Chondrocyte (in vitro differentiated cells): ENCODE measurements at regions not wholly inside any gene's neighbourhood (a gene's known extent, or its start where the extent isn't known, plus 50 kb on each side); places are given as distances from the start of the nearest gene placed in this dataset.
"Not testable (repeated sequence)": the region's sequence is repeated elsewhere in the genome, so short reads cannot be mapped to it uniquely, and the experiment has no call there.

Experiments
- DNase-seq: peaks from one replicate; pipeline ENCODE4 v3.0.0; 2021; ENCODE audit warnings: mixed read lengths, low spot score
- H3K27ac Mint-ChIP-seq: one replicate; pipeline ENCODE4 v1.8.0; 2021; ENCODE audit warnings: mild to moderate bottlenecking, moderate library complexity, mixed read lengths; ENCODE audit not compliant: unreplicated experiment
- H3K27me3 Mint-ChIP-seq: 2 replicates; pipeline ENCODE4 v1.8.0; 2021; ENCODE audit warnings: low read depth, mixed read lengths
- H3K36me3 Mint-ChIP-seq: 2 replicates; pipeline ENCODE4 v1.8.0; 2021; ENCODE audit warnings: low read depth, mixed read lengths
- H3K4me1 Mint-ChIP-seq: 2 replicates; pipeline ENCODE4 v1.8.0; 2021; ENCODE audit warnings: low read depth, mild to moderate bottlenecking, mixed read lengths
- H3K4me3 Mint-ChIP-seq: one replicate; pipeline ENCODE4 v1.8.0; 2021; ENCODE audit warnings: mild to moderate bottlenecking, moderate library complexity, mixed read lengths; ENCODE audit not compliant: unreplicated experiment
- H3K9me3 Mint-ChIP-seq: 2 replicates; pipeline ENCODE4 v1.8.0; 2021; ENCODE audit warnings: low read depth, mixed read lengths
- TF ChIP-seq, protein P1 (sequence below): fragments of 200-600 bp; sonication (generic); IDR thresholded peaks from 2 replicates; pipeline ENCODE4 v1.5.0; 2021; ENCODE audit warnings: antibody characterized with exemption, mild to moderate bottlenecking, moderate library complexity

DNA sequence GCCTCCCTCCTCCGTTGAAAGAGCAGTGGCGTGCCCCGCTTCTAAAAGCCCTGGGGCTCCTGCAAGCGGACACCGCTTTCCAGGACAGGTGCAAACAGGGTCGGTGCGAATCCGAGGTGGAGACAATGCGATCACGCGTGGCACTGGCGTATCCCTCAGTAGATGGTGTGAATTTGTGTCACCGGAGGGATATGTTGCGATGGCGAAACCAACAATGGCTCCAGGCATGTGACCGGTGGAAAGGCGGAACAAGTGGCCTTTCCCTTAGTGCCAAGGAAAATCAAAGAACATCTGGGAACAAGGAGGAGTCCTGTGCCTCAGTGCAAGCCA lies 172.0 kb upstream of the ZNF337 start:
- H3K4me1 Mint-ChIP-seq: peaks cover 14% of the 10 kb centered on the region
- peak overlapping the region; percentile 72 for H3K4me3 Mint-ChIP-seq
- not testable (repeated sequence) for H3K36me3 Mint-ChIP-seq, H3K9me3 Mint-ChIP-seq, H3K27ac Mint-ChIP-seq
- peak; percentile 79 for DNase-seq
- H3K27me3 Mint-ChIP-seq: peaks cover 15% of the 10 kb centered on the region

DNA sequence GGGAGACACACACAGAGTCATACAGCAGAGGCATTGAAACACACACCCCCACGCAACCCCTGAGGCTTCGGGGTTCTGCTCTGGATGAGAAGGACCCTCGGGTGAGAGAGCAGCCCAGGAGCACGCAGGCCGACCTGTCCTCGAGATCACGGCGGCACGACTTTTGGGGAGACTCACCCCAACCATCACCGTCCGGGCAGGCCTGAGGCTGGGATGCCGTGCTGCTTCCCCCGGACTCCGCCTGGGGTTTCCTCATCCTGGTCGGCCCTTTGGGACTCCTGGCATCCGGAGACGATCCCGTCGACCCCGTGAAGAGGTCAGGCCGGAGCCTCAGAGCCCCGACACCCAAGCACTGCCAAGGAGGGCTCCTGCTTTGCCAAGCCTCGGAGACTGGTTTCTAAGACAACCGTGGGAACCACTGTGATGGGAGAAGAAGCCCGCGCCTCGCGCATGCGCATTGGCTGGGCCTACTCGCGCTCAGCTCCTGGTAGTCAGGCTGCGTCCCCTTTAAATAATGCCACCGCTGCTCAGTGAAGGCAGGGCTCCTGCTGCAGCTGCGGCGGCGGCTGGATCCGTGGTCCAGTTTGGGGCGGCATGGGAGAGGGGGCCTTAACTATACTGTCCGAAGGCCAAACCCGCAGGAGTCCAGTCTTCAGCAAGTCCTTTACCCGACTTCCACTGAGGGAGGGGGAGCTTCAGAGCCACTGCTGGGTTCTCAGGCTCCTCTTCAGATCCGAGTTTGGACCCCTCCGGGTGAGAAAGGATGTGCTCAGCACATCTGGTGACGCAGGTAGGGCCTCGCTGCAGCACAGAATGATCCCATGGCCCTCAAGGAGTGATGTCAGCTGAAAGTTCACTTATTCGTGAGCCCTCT lies 171.4 kb upstream of the ZNF337 start:
- H3K4me3 Mint-ChIP-seq: peak overlapping the region; percentile 72
- peak; percentile 92 for DNase-seq

DNA sequence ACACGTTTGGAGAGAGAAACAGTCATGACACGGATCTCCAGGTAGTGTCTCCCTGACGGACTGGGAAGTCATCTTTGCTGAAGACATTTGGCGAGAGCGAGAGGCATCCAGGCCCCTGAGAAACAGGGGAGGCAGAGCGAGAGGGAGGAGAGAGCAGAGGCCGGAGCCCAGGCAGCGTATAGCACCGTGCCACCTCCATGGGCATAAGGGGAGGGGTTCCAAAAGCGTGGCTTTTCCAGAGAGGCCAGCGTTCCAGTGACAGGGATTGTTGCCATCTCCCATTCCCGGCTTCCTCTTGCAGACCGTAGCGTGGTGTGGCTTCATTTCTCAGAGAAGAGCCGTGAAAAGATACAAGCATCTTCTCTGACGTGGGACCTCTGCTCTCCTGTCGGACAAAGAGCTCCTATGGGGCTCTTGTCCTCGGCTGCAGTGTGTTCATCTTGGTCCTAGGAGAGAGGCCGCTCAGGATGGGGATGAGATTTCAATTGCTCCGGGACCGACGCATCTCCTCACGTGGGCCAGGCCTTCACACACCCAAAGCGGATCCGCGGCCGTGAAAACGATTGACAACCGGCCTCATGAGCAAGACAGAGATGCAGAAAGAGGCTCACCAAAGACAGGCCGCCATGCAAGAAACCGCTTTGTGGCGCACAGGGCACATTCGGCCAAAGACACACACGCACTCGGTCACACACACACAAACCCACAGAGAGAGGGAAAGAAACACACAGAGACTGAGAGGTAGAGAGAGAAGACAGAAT lies 170.5 kb upstream of the ZNF337 start:
- not testable (repeated sequence) for H3K27me3 Mint-ChIP-seq, H3K36me3 Mint-ChIP-seq, H3K9me3 Mint-ChIP-seq, H3K27ac Mint-ChIP-seq
- peak; percentile 72 for DNase-seq
- Mint-ChIP-seq H3K4me1 (peaks cover 26% of the 10 kb centered on the region), H3K4me3 (peak overlapping the region; percentile 72)

More for the DNA sequence above, 171.4 kb upstream of the ZNF337 start:
- Mint-ChIP-seq H3K27me3 (peaks cover 9% of the 10 kb centered on the region), H3K4me1 (peaks cover 18% of the 10 kb centered on the region), H3K27ac (no peak overlapping the region), H3K9me3 (no peaks in the 10 kb centered on the region), H3K36me3 (no peaks in the 10 kb centered on the region)
- TF ChIP-seq, protein P1, sequence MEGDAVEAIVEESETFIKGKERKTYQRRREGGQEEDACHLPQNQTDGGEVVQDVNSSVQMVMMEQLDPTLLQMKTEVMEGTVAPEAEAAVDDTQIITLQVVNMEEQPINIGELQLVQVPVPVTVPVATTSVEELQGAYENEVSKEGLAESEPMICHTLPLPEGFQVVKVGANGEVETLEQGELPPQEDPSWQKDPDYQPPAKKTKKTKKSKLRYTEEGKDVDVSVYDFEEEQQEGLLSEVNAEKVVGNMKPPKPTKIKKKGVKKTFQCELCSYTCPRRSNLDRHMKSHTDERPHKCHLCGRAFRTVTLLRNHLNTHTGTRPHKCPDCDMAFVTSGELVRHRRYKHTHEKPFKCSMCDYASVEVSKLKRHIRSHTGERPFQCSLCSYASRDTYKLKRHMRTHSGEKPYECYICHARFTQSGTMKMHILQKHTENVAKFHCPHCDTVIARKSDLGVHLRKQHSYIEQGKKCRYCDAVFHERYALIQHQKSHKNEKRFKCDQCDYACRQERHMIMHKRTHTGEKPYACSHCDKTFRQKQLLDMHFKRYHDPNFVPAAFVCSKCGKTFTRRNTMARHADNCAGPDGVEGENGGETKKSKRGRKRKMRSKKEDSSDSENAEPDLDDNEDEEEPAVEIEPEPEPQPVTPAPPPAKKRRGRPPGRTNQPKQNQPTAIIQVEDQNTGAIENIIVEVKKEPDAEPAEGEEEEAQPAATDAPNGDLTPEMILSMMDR: no peak

DNA sequence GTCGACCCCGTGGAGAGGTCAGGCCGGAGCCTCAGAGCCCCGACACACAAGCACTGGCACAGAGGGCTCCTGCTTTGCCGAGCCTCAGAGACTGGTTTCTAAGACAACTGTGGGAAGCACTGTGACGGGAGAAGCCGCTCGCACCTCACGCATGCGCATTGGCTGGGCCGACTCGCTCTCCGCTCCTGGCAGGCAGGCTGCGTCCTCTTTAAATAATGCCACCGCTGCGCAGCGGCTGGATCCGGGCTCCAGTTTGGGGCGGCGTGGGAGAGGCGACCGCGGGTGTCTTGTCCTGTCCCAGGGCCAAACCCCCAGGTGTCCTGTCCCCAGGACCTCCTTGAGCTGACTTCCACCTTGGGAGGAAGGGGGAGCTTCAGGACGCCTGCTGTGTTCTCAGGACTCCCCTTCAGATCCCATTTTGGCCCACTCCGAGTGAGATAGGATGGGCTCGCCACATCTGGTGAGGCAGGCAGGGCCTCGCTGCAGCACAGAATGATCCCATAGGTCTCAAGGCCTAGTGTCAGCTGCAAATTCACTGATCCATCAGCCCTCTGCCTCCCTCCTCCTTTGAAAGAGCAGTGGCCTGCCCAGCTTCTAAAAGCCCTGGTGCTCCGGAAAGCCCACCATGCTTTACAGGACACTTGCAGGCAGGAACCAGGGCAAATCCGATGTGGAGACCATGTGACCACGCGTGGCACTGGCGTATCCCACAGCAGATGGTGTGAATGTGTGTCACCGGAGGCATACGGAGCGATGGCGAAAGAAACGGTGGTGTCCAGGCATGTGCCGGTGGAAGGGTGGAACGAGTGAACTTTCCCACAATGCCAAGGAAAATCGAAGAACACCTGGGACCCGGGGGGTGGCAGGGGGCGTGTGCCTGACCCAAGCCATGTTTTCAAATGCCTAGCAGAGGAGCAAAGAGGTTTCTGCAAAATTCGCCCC lies 169.3 kb upstream of the ZNF337 start:
- Mint-ChIP-seq H3K27me3 (peaks cover 6% of the 10 kb centered on the region), H3K4me1 (peaks cover 36% of the 10 kb centered on the region), H3K9me3 (no peaks in the 10 kb centered on the region), H3K36me3 (no peaks in the 10 kb centered on the region), H3K27ac (peak overlapping the region; percentile 45), H3K4me3 (peak overlapping the region; percentile 75)
- TF ChIP-seq, protein P1: no peak
- peak; percentile 88 for DNase-seq

DNA sequence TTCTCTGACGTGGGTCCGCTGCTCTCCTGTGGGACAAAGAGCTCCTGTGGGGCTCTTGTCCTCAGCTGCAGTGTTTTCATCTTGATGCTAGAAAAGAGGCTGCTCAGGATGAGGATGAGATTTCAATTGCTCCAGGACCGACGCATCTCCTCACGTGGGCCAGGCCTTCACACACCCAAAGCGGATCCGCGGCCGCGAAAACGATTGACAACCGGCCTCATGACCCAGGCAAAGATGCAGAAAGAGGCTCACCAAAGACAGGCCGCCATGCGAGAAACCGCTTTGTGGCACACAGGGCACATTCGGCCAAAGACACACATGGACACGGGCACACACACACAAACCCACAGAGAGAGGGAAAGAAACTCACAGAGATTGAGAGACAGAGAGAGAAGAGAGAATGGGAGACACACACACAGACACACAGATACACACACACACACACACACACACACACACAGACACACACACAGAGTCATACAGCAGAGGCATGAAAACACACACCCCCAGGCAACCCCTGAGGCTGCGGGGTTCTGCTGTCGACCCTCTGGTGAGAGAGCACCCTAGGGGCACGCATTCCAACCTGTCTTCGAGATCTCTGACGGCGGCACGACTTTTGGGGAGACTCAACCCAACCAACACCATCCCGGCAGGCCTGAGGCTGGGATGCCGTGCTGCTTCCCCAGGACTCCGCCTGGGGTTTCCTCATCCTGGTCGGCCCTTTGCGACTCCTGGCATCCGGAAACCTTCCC lies 168.5 kb upstream of the ZNF337 start:
- H3K27me3 Mint-ChIP-seq, H3K36me3 Mint-ChIP-seq, H3K9me3 Mint-ChIP-seq: not testable (repeated sequence)
- Mint-ChIP-seq H3K4me3 (peak overlapping the region; percentile 75), H3K27ac (peak overlapping the region; percentile 45), H3K4me1 (peaks cover 43% of the 10 kb centered on the region)
- peak; percentile 77 for DNase-seq

DNA sequence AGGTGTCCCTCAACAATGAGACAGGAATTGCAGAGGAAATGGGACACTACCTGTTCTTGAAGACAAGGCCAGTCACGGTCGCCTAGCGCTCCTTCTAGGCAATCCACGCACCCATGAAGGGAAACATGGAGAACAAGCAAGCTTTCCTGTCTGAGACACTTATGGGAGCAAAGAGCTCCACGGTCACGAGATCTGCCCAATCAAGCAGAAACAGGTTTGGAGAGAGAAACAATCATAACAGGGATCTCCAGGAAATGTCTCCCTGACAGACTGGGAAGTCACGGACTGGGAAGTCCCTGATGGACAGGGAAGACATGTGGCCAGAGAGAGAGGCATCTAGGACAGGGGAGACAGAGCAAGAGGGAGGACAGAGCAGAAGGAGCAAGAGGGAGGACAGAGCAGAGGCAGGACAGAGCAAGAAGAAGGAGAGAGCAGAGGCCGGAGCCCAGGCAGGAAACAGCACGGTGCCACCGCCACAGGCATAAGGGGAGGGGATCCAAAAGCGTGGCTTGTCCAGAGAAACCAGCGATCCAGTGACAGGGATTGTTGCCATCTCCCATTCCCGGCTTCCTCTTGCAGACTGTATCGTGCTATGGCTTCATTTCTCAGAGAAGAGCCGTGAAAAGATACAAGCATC lies 167.8 kb upstream of the ZNF337 start:
- no peaks in the 10 kb centered on the region for H3K36me3 Mint-ChIP-seq
- H3K9me3 Mint-ChIP-seq: no peaks in the 10 kb centered on the region
- peak; percentile 52 for DNase-seq
- H3K27me3 Mint-ChIP-seq: peaks cover 8% of the 10 kb centered on the region
- H3K27ac Mint-ChIP-seq: no peak overlapping the region
- TF ChIP-seq, protein P1: no peak
- H3K4me3 Mint-ChIP-seq: no peak overlapping the region
- H3K4me1 Mint-ChIP-seq: peaks cover 43% of the 10 kb centered on the region
